ACC112 (cell line): ENCODE measurements at regions not wholly inside any gene's neighbourhood (a gene's known extent, or its start where the extent isn't known, plus 50 kb on each side); places are given as distances from the start of the nearest gene placed in this dataset.

Experiments
- H2AFZ ChIP-seq: fragments of 200-600 bp; sonication (generic); one replicate; pipeline ENCODE4 v1.6.0; 2017; ENCODE audit warnings: antibody characterized with exemption, low read length; ENCODE audit not compliant: unreplicated experiment
- H3K27ac ChIP-seq: fragments of 200-600 bp; sonication (generic); 2 replicates; pipeline ENCODE4 v1.5.1; 2014; ENCODE audit warnings: low read depth, mild to moderate bottlenecking, antibody characterized with exemption, low read length, moderate library complexity
- H3K27me3 ChIP-seq: fragments of 200-600 bp; sonication (generic); 2 replicates; pipeline ENCODE4 v1.6.1; 2014; ENCODE audit warnings: mild to moderate bottlenecking, antibody characterized with exemption, low read length, moderate library complexity, mixed read lengths; ENCODE audit not compliant: insufficient read depth
- H3K36me3 ChIP-seq: fragments of 200-600 bp; sonication (generic); 2 replicates; pipeline ENCODE4 v1.6.1; 2016; ENCODE audit warnings: mild to moderate bottlenecking, antibody characterized with exemption, low read length, moderate library complexity, mixed read lengths; ENCODE audit not compliant: insufficient read depth
- H3K4me1 ChIP-seq: fragments of 200-600 bp; sonication (generic); one replicate; pipeline ENCODE4 v1.6.1; 2016; ENCODE audit warnings: low read length, mixed read lengths; ENCODE audit not compliant: insufficient read depth, unreplicated experiment, control insufficient read depth
- H3K4me3 ChIP-seq: fragments of 200-600 bp; sonication (generic); 2 replicates; pipeline ENCODE4 v1.5.1; 2014; ENCODE audit warnings: mild to moderate bottlenecking, low read depth, low read length
- H3K79me2 ChIP-seq: fragments of 200-600 bp; sonication (generic); one replicate; pipeline ENCODE4 v1.6.0; 2016; ENCODE audit warnings: low read length; ENCODE audit not compliant: control insufficient read depth, unreplicated experiment, insufficient read depth

GRCh38 chr2:13921245-13921644, 711.3 kb upstream of the LRATD1 start:
- Histone ChIP-seq H3K27me3 (no peaks in the 10 kb centered on the region), H3K4me3 (no peak overlapping the region), H3K4me1 (peaks cover 5% of the 10 kb centered on the region), H3K79me2 (no peaks in the 10 kb centered on the region), H3K36me3 (no peaks in the 10 kb centered on the region), H2AFZ (no peak overlapping the region), H3K27ac (no peak overlapping the region)

- no peak overlapping the region for H3K27ac ChIP-seq
- H3K27me3 ChIP-seq: no peaks in the 10 kb centered on the region
- H3K79me2 ChIP-seq: no peaks in the 10 kb centered on the region
- H2AFZ ChIP-seq: no peak overlapping the region
- no peaks in the 10 kb centered on the region for H3K36me3 ChIP-seq
- H3K4me1 ChIP-seq: peaks cover 5% of the 10 kb centered on the region
- no peak overlapping the region for H3K4me3 ChIP-seq
These were observed 708.7 kb upstream of the LRATD1 start for GRCh38 chr2:13923823-13924222.

DNA sequence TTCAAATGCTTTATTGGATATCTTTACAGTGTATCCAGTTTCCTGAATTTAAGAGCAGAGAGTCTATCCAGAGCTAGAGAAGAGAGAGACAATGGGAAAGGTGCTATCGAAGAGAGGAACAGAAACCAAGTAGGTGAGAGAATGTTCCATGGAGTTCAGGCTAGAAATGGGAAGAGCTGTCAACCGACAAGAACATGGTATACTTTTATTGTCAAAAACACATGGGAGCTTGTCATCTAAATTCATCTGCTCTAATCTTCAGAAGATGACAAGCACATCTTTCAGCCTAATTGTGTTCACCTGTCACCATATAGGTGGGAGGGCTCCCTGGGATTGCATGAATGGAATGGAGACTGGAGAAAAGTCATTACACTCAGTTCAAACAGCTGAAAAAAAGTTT, 690.4 kb upstream of the LRATD1 start:
- Histone ChIP-seq H3K36me3 (no peaks in the 10 kb centered on the region), H2AFZ (no peak overlapping the region), H3K79me2 (no peaks in the 10 kb centered on the region), H3K4me1 (no peaks in the 10 kb centered on the region), H3K27me3 (no peaks in the 10 kb centered on the region), H3K4me3 (no peak overlapping the region), H3K27ac (no peak overlapping the region)

DNA sequence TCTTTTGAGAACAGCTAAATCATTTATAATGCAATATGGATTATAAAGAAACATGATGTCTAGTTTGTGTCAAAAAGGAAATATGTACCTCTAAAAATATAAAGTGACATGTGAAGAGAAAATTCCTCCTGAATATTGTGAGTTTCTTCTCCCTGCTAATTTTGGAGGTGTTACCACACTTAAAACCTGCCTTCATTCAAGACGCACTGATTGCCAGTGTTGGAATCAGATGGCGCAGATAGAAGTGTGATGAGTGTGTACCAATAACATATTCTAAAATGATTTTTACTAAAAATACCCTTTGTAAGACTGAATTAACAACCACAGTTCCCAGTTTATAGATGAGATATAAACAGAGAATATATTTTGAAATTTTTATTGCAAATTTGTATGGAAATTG, 681.8 kb upstream of the LRATD1 start:
- Histone ChIP-seq H3K79me2 (no peaks in the 10 kb centered on the region), H3K4me1 (no peaks in the 10 kb centered on the region), H2AFZ (no peak overlapping the region), H3K36me3 (no peaks in the 10 kb centered on the region), H3K27ac (no peak overlapping the region), H3K4me3 (no peak overlapping the region), H3K27me3 (no peaks in the 10 kb centered on the region)

DNA sequence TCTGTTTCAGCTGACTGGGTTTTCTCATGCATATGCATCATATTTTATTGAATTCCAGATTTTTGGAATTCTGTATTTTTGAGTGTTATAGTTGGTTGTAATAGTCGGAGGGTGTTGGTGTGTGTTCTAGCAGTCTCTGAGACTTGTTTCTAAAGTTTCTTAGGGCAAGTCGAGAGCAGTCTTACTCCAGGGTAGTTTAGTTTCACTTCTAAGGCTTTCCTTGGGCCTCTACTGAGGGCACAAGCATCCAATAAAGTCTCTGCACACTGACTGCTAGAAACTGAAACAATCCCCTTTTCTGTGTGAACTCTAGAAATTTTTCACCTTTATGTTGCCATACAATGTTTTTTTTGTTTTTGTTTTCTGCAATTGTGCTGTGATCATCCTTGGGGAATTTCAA, 663.7 kb upstream of the LRATD1 start:
- Histone ChIP-seq H3K79me2 (no peaks in the 10 kb centered on the region), H3K4me1 (no peaks in the 10 kb centered on the region), H3K36me3 (no peaks in the 10 kb centered on the region), H3K27ac (no peak overlapping the region), H2AFZ (peak overlapping the region; percentile 65), H3K27me3 (no peaks in the 10 kb centered on the region), H3K4me3 (peak overlapping the region; percentile 43; the same call in 1 of the 2 replicates)

DNA sequence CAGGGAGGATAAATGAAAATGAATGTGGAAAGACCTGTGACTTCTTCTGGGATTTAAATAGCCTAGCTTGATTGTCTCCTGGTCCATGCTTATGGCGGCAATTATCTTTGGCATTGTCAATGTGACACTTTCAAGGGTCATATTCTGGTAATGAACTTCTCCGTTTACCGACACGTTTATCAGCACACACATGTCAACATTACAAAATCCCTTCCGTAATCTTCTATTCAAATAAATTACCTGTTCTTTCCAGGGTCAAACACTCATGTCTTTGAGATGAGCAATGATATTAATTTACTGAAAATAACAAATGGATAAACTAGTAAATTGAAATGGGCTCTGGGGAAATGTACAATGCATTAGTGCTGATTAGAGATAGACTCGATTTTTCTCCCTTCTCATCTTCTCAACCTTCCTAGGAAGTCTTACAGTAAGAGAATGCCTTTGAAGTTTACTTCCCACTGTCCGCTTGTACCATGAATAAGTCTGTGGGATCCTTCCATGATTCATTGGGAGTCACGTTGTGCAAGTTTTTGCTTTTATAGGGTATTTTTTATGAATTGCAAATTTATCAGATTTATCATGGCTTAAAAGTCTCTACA, 646.3 kb upstream of the LRATD1 start:
- H2AFZ ChIP-seq: no peak overlapping the region
- H3K27ac ChIP-seq: no peak overlapping the region
- H3K36me3 ChIP-seq: no peaks in the 10 kb centered on the region
- no peak overlapping the region for H3K4me3 ChIP-seq
- no peaks in the 10 kb centered on the region for H3K79me2 ChIP-seq
- H3K4me1 ChIP-seq: no peaks in the 10 kb centered on the region
- no peaks in the 10 kb centered on the region for H3K27me3 ChIP-seq

DNA sequence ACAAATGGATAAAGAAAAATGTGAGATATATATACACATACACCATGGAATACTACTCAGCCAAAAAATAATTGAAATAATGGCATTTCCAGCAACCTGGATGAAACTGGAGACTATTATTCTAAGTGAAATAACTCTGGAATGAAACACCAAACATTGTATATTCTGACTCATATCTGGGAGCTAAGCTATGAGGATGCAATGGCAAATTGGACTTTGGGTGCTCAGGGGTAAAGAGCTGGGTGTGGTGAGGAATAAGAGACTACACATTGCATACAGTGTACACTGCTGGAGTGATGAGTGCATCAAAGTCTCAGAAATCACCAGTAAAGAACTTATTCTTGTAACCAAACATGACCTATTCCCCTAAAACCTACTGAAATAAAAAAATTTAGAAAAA, 636.0 kb upstream of the LRATD1 start:
- Histone ChIP-seq H3K4me1 (no peaks in the 10 kb centered on the region), H3K27me3 (no peaks in the 10 kb centered on the region)

GRCh38 chr2:14011190-14011589, 621.3 kb upstream of the LRATD1 start:
- Histone ChIP-seq H2AFZ (no peak overlapping the region), H3K27me3 (no peaks in the 10 kb centered on the region), H3K4me3 (no peak overlapping the region), H3K27ac (no peak overlapping the region), H3K79me2 (no peaks in the 10 kb centered on the region), H3K4me1 (peaks cover under 1% of the 10 kb centered on the region), H3K36me3 (no peaks in the 10 kb centered on the region)

More for the DNA sequence above, 636.0 kb upstream of the LRATD1 start:
- Histone ChIP-seq H2AFZ (no peak overlapping the region), H3K36me3 (no peaks in the 10 kb centered on the region), H3K79me2 (no peaks in the 10 kb centered on the region), H3K4me3 (no peak overlapping the region), H3K27ac (no peak overlapping the region)

DNA sequence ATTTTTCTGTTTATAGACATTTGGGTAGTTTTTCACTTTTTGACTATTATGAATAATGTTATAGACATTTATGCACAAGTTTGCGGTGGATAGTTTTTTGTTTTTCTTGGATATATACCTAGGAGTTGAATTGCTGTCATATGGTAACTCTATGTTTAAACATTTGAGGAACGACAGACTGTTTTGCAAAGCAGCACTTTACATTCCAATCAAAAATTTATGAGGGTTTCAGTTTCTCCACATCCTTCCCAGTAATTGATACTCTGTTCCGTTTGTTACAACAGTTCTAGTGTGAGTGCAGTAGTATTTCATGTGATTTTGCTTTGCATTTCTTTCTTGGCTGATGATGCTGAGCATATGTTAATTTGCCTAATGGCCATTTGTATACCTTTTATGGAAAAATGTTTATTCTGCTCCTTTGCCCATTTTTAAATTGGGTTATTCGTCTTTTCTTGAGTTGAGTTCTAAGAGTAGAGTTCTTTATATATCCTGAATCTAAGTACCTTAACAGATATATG, 617.3 kb upstream of the LRATD1 start:
- Histone ChIP-seq H3K79me2 (no peaks in the 10 kb centered on the region), H3K4me1 (peaks cover 5% of the 10 kb centered on the region), H3K27ac (no peak overlapping the region), H3K36me3 (no peaks in the 10 kb centered on the region), H3K4me3 (no peak overlapping the region), H2AFZ (no peak overlapping the region), H3K27me3 (no peaks in the 10 kb centered on the region)

- H3K27me3 ChIP-seq: no peaks in the 10 kb centered on the region
- no peak overlapping the region for H3K27ac ChIP-seq
- H2AFZ ChIP-seq: no peak overlapping the region
These were observed 616.1 kb upstream of the LRATD1 start for GRCh38 chr2:14016289-14016955.

GRCh38 chr2:14018620-14019019, 613.9 kb upstream of the LRATD1 start:
- Histone ChIP-seq H3K36me3 (no peaks in the 10 kb centered on the region), H2AFZ (no peak overlapping the region), H3K4me3 (no peak overlapping the region), H3K79me2 (no peaks in the 10 kb centered on the region), H3K4me1 (peaks cover 5% of the 10 kb centered on the region), H3K27ac (no peak overlapping the region), H3K27me3 (no peaks in the 10 kb centered on the region)

More at GRCh38 chr2:14016289-14016955, 616.1 kb upstream of the LRATD1 start:
- H3K4me3 ChIP-seq: no peak overlapping the region
- no peaks in the 10 kb centered on the region for H3K36me3 ChIP-seq
- peaks cover 5% of the 10 kb centered on the region for H3K4me1 ChIP-seq
- H3K79me2 ChIP-seq: no peaks in the 10 kb centered on the region
